Choroid plexus epithelial cell (primary cell): ENCODE measurements at regions not wholly inside any gene's neighbourhood (a gene's known extent, or its start where the extent isn't known, plus 50 kb on each side); places are given as distances from the start of the nearest gene placed in this dataset.

Experiments
- DNase-seq: peaks from one replicate; pipeline ENCODE4 v3.0.0-alpha.2; 2010; ENCODE audit warnings: low read depth
- H3K4me3 ChIP-seq: 2 replicates; pipeline ENCODE4 v1.5.1; 2011; ENCODE audit warnings: low read depth, mild to moderate bottlenecking, control low read depth, low read length, moderate library complexity
- TF ChIP-seq, protein P1 (sequence below): conservative IDR thresholded peaks from 2 replicates; pipeline ENCODE4 v1.5.1; 2011; ENCODE audit warnings: low read depth, mild to moderate bottlenecking, control low read depth, inconsistent platforms, low read length, moderate library complexity

DNA sequence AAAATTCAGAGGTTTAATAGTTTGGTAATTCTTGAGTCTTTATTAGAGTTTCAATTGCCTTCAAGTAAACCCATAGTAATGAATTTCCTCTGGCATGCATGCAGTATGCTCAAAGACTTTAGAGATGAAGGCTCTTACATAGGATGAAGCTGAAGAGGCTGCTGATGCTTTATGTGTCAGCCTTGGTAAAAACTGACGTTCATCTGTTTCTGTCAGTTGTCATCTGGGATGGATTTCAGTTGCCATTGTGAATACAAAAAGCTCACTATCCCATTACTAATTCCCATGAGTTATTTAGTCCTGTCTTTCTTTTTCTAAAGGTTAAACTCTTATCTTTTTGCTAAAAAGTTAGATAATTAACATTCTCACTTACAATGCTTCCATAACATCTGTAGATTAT, 136.9 kb upstream of the GBE1 start:
- H3K4me3 ChIP-seq = no peak overlapping the region
- TF ChIP-seq, protein P1, sequence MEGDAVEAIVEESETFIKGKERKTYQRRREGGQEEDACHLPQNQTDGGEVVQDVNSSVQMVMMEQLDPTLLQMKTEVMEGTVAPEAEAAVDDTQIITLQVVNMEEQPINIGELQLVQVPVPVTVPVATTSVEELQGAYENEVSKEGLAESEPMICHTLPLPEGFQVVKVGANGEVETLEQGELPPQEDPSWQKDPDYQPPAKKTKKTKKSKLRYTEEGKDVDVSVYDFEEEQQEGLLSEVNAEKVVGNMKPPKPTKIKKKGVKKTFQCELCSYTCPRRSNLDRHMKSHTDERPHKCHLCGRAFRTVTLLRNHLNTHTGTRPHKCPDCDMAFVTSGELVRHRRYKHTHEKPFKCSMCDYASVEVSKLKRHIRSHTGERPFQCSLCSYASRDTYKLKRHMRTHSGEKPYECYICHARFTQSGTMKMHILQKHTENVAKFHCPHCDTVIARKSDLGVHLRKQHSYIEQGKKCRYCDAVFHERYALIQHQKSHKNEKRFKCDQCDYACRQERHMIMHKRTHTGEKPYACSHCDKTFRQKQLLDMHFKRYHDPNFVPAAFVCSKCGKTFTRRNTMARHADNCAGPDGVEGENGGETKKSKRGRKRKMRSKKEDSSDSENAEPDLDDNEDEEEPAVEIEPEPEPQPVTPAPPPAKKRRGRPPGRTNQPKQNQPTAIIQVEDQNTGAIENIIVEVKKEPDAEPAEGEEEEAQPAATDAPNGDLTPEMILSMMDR = no peak
- no peak for DNase-seq

DNA sequence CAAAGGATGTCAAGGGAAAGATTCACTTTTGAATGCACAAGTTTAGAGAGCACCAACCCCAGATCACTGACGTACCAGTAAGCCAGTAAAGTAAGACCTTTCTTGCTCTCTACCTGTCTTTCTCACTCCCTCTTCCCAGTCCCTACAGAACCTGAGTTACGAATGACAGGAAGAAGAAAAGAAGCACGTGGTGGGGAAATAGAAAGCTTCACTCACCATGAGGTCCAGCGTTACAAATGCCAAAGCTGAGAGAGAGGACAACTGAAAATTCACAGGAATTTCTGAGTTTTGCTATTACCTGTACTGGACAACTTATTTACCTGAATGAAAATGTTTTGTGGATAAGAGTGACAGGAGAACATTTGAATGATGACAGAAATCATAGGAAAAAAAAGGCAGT, 133.2 kb upstream of the GBE1 start:
- no peak for DNase-seq
- no peak overlapping the region for H3K4me3 ChIP-seq
- TF ChIP-seq, protein P1 = no peak

DNA sequence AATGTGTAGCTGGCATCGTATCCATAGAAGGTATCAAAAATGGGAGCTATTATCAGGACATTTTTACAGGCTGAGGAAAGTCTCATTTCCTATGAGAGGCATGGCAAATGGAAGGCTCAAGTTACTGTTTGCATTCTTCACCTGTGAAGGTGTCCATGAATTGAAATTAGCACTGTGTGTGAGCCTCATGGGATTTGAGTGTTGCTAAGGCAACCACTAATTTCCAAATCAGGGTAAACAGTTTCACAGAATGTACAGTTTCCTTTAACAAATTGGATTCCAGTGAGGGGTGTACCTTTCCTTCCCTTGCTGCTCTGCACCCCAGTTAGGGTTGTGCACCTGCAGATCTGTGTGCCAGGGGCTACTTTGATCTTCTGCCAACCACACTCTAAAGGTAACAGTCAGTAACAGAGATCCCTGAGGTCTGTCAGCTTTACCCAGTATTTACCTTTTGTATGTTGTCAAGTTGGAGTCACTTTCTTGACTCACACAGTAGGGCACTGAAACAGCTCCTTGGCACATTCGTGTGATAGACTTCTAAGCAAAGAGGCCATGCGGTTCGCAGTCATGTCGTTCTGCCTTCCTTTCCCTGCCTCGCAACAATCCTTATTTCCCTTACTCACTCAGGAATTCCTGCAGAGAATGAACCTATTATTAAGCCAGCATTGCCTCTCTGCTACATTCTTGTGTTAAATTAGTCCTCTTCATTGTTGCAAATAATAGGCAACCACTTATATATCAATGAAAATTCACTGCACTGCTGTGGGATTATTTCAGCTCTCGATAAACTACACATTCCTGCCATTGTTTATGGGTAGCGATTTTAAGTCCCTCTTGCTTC, 129.8 kb upstream of the GBE1 start:
- TF ChIP-seq, protein P1 = no peak
- no peak for DNase-seq
- no peak overlapping the region for H3K4me3 ChIP-seq

DNA sequence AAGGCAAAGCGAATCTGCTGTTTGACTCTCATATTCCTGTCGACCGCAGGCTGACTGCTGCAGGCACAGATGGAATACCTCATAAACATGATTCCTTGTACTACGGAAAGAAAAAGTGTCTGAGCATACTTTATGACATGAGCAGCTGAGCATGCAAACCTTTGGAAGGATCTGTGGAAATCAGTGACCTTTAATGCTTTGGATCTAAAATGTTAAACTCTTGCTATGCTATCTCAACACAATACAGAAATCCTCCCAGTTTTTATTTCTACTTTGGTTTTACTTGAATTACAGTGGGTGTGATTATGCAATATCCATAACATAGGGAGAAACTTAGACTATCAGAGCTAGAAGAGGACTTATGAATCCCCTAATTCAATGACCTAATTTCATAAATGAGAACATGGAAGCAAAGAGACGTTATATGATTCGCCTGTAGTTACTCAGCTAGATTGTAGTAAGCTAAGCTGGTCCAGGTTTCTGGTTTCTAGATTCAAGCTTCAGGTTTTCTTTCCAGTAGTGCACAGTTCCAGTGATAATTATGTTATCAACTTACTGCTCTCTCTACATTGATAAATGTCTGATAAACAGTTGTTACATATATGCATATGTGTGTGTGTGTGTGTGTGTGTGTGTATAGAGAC, 127.6 kb upstream of the GBE1 start:
- TF ChIP-seq, protein P1 = no peak
- DNase-seq = no peak
- no peak overlapping the region for H3K4me3 ChIP-seq

DNA sequence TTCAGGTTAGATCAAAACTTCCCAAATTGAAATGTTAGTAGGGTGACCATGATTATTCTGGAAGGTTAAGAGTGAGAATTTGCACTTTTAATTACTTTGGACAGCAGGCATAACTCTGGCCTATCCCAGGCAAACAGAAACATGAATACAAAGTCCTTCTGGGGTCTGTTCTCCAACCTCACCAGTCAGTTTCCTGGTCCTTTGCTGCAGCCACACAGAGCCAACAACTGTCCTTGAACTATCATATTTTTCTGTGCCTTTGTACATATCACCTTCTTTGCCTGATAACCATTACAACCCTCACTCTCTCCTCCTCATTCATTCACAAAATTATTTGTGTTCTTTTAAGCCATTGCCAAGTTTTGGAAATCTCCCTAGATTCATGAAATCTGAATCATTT, 126.0 kb upstream of the GBE1 start:
- TF ChIP-seq, protein P1 = no peak
- DNase-seq = no peak

DNA sequence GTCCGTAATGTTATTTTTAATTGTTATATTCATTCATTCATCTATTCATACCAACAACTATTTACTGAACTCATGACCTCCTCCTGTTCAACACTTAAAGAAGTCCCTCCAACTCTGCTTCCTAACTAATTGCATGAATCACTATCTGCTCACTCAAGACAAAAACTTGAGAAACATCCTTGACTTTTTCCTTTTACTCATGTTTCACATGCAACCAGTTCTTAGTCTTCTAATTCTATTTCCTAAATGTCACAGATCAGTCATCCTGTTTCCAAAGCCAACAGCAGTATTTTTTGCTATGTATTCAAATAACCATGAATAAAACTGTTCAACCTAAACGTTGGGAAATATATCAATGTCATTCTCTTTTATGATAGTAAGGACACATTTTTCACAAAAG, 124.6 kb upstream of the GBE1 start:
- TF ChIP-seq, protein P1 = no peak
- DNase-seq = no peak

More for the DNA sequence above, 126.0 kb upstream of the GBE1 start:
- H3K4me3 ChIP-seq = no peak overlapping the region

More for the DNA sequence above, 124.6 kb upstream of the GBE1 start:
- no peak overlapping the region for H3K4me3 ChIP-seq
